ENCODE measurements at regions not wholly inside any gene's neighbourhood (a gene's known extent, or its start where the extent isn't known, plus 50 kb on each side); places are given as distances from the start of the nearest gene placed in this dataset.
"Not testable (repeated sequence)": the region's sequence is repeated elsewhere in the genome, so short reads cannot be mapped to it uniquely, and the experiment has no call there.

- Histone ChIP-seq H3K36me3 (no peaks in the 10 kb centered on the region), H3K27me3 (no peaks in the 10 kb centered on the region), H3K27ac (no peak overlapping the region), H3K4me1 (no peaks in the 10 kb centered on the region), H3K4me3 (no peak overlapping the region), H3K9me3 (no peaks in the 10 kb centered on the region)
- intact Hi-C loops (cut with DNase I; ENCODE audit: low total_unique reads), result no loop called here
- no peak for DNase-seq (ENCODE audit: low spot score in 2 of 2)
- TF ChIP-seq POLR2AphosphoS5 (IDR thresholded peaks at IDR 0.05) (no peak), POLR2A (IDR thresholded peaks at IDR 0.05) (no peak), CTCF (IDR thresholded peaks at IDR 0.05) (no peak)
Observed at GRCh38 chr10:81724431-81724830, 150.6 kb upstream of the NRG3 start.

GRCh38 chr10:81725851-81726250 lies 149.1 kb upstream of the NRG3 start:
- no peaks in the 10 kb centered on the region for H3K36me3 ChIP-seq
- no peaks in the 10 kb centered on the region for H3K4me1 ChIP-seq
- DNase-seq (ENCODE audit: low spot score in 2 of 2), result no peak
- TF ChIP-seq POLR2AphosphoS5 (IDR thresholded peaks at IDR 0.05) (no peak), CTCF (IDR thresholded peaks at IDR 0.05) (no peak), POLR2A (IDR thresholded peaks at IDR 0.05) (no peak)
- no peaks in the 10 kb centered on the region for H3K9me3 ChIP-seq
- no peak overlapping the region for H3K27ac ChIP-seq
- intact Hi-C loops (cut with DNase I; ENCODE audit: low total_unique reads), result no loop called here
- no peak overlapping the region for H3K4me3 ChIP-seq
- no peaks in the 10 kb centered on the region for H3K27me3 ChIP-seq

- no peak for DNase-seq (ENCODE audit: low spot score in 2 of 2)
- TF ChIP-seq POLR2A (IDR thresholded peaks at IDR 0.05) (no peak), CTCF (IDR thresholded peaks at IDR 0.05) (no peak), POLR2AphosphoS5 (IDR thresholded peaks at IDR 0.05) (no peak)
- Histone ChIP-seq H3K4me3 (no peak overlapping the region), H3K27me3 (no peaks in the 10 kb centered on the region), H3K4me1 (no peaks in the 10 kb centered on the region), H3K27ac (no peak overlapping the region), H3K36me3 (no peaks in the 10 kb centered on the region), H3K9me3 (no peaks in the 10 kb centered on the region)
- intact Hi-C loops (cut with DNase I; ENCODE audit: low total_unique reads), result no loop called here
Observed at GRCh38 chr10:81728692-81729091, 146.3 kb upstream of the NRG3 start.

GRCh38 chr10:81730891-81731290 lies 144.1 kb upstream of the NRG3 start:
- TF ChIP-seq CTCF (IDR thresholded peaks at IDR 0.05), result no peak
- no peak for TF ChIP-seq POLR2A (IDR thresholded peaks at IDR 0.05)
- no peak for TF ChIP-seq POLR2AphosphoS5 (IDR thresholded peaks at IDR 0.05)
- Histone ChIP-seq H3K9me3 (peaks cover 0 to 7% of the 10 kb centered on the region in 2 donors), H3K36me3 (no peaks in the 10 kb centered on the region), H3K27ac (no peak overlapping the region), H3K4me3 (no peak overlapping the region), H3K4me1 (no peaks in the 10 kb centered on the region), H3K27me3 (no peaks in the 10 kb centered on the region)
- intact Hi-C loops (cut with DNase I; ENCODE audit: low total_unique reads), result no loop called here
- DNase-seq (ENCODE audit: low spot score in 2 of 2), result no peak

GRCh38 chr10:81733542-81733941 lies 141.5 kb upstream of the NRG3 start:
- Histone ChIP-seq H3K4me1 (no peaks in the 10 kb centered on the region), H3K4me3 (no peak overlapping the region), H3K36me3 (no peaks in the 10 kb centered on the region), H3K27me3 (no peaks in the 10 kb centered on the region), H3K27ac (no peak overlapping the region), H3K9me3 (peaks cover 0 to 7% of the 10 kb centered on the region in 2 donors)
- TF ChIP-seq POLR2AphosphoS5 (IDR thresholded peaks at IDR 0.05) (no peak), CTCF (IDR thresholded peaks at IDR 0.05) (no peak), POLR2A (IDR thresholded peaks at IDR 0.05) (no peak)
- no peak for DNase-seq (ENCODE audit: low spot score in 2 of 2)
- intact Hi-C loops (cut with DNase I; ENCODE audit: low total_unique reads), result no loop called here

- H3K4me1 ChIP-seq; H3K4me3 ChIP-seq; H3K36me3 ChIP-seq; H3K9me3 ChIP-seq; intact Hi-C loops (cut with DNase I; ENCODE audit: low total_unique reads); H3K27me3 ChIP-seq; H3K27ac ChIP-seq: not testable (repeated sequence)
- DNase-seq (ENCODE audit: low spot score in 2 of 2), result peak in 1 of 2 donors; percentile 44
Observed at GRCh38 chr10:81735167-81735566, 139.8 kb upstream of the NRG3 start.

All from breast epithelium (tissue), 4 donors.